ENCODE measurements at regions not wholly inside any gene's neighbourhood (a gene's known extent, or its start where the extent isn't known, plus 50 kb on each side); places are given as distances from the start of the nearest gene placed in this dataset.

- no peak for TF ChIP-seq CTCF (IDR thresholded peaks at IDR 0.05)
- H3K27ac ChIP-seq (ENCODE audit: low read length) = no peak overlapping the region
- no peaks in the 10 kb centered on the region for H3K9me3 ChIP-seq (ENCODE audit: control insufficient read depth, insufficient read depth, low read length)
- Mint-ChIP-seq H3K27me3 (ENCODE audit: low read depth in 2 of 2) (peaks cover 0 to 8% of the 10 kb centered on the region in 2 donors), H3K4me3 (no peak overlapping the region), H3K36me3 (no peaks in the 10 kb centered on the region), H3K4me1 (no peaks in the 10 kb centered on the region), H3K27ac (no peak overlapping the region), H3K9me3 (no peaks in the 10 kb centered on the region)
- ATAC-seq (no peak), DNase-seq (no peak)
- no peaks in the 10 kb centered on the region for H3K4me1 ChIP-seq (ENCODE audit: control insufficient read depth, insufficient read depth, low read length)
- intact Hi-C loops (cut with micrococcal nuclease) = no loop called here
- 56% methylated on average over 1 of the region's 2 CpGs for WGBS (ENCODE audit: insufficient coverage)
- H3K27me3 ChIP-seq (ENCODE audit: control insufficient read depth, insufficient read depth, low read length) = no peaks in the 10 kb centered on the region
- no peak overlapping the region for H3K4me3 ChIP-seq (ENCODE audit: low read length)
- H3K36me3 ChIP-seq (ENCODE audit: control insufficient read depth, insufficient read depth, low read length) = no peaks in the 10 kb centered on the region
These were observed 385.7 kb downstream of the STK39 start for GRCh38 chr2:167861574-167862193.

- no peaks in the 10 kb centered on the region for H3K27me3 ChIP-seq (ENCODE audit: control insufficient read depth, insufficient read depth, low read length)
- no peaks in the 10 kb centered on the region for H3K36me3 Mint-ChIP-seq
- H3K27me3 Mint-ChIP-seq (ENCODE audit: low read depth in 2 of 2) = peaks cover 0 to 12% of the 10 kb centered on the region in 2 donors
- no peak overlapping the region for H3K27ac Mint-ChIP-seq
- no peaks in the 10 kb centered on the region for H3K4me1 Mint-ChIP-seq
- no peaks in the 10 kb centered on the region for H3K9me3 ChIP-seq (ENCODE audit: control insufficient read depth, insufficient read depth, low read length)
- H3K4me3 Mint-ChIP-seq = no peak overlapping the region
- ATAC-seq (no peak), DNase-seq (no peak)
- no CpG with 5 or more reads among the region's 1 CpG for WGBS (ENCODE audit: insufficient coverage)
- H3K9me3 Mint-ChIP-seq = no peaks in the 10 kb centered on the region
- TF ChIP-seq CTCF (IDR thresholded peaks at IDR 0.05) = no peak
- no peaks in the 10 kb centered on the region for H3K36me3 ChIP-seq (ENCODE audit: control insufficient read depth, insufficient read depth, low read length)
- no peak overlapping the region for H3K4me3 ChIP-seq (ENCODE audit: low read length)
- H3K4me1 ChIP-seq (ENCODE audit: control insufficient read depth, insufficient read depth, low read length) = no peaks in the 10 kb centered on the region
- no peak overlapping the region for H3K27ac ChIP-seq (ENCODE audit: low read length)
- intact Hi-C loops (cut with micrococcal nuclease) = no loop called here
These were observed 387.3 kb downstream of the STK39 start for GRCh38 chr2:167860082-167860481.

GRCh38 chr2:167859676-167860075 is 387.7 kb downstream of the STK39 start:
- intact Hi-C loops (cut with micrococcal nuclease) = no loop called here

More at GRCh38 chr2:167859676-167860075, 387.7 kb downstream of the STK39 start:
- ATAC-seq (no peak), DNase-seq (no peak)
- H3K9me3 ChIP-seq (ENCODE audit: control insufficient read depth, insufficient read depth, low read length) = no peaks in the 10 kb centered on the region
- 100% methylated on average over 1 of the region's 1 CpG for WGBS (ENCODE audit: insufficient coverage)
- no peaks in the 10 kb centered on the region for H3K27me3 ChIP-seq (ENCODE audit: control insufficient read depth, insufficient read depth, low read length)
- Mint-ChIP-seq H3K4me3 (no peak overlapping the region), H3K9me3 (no peaks in the 10 kb centered on the region), H3K27ac (no peak overlapping the region), H3K4me1 (no peaks in the 10 kb centered on the region), H3K27me3 (ENCODE audit: low read depth in 2 of 2) (peaks cover 0 to 12% of the 10 kb centered on the region in 2 donors), H3K36me3 (no peaks in the 10 kb centered on the region)
- H3K27ac ChIP-seq (ENCODE audit: low read length) = no peak overlapping the region
- H3K36me3 ChIP-seq (ENCODE audit: control insufficient read depth, insufficient read depth, low read length) = no peaks in the 10 kb centered on the region
- no peak for TF ChIP-seq CTCF (IDR thresholded peaks at IDR 0.05)
- no peaks in the 10 kb centered on the region for H3K4me1 ChIP-seq (ENCODE audit: control insufficient read depth, insufficient read depth, low read length)
- no peak overlapping the region for H3K4me3 ChIP-seq (ENCODE audit: low read length)
